Germinal center (tissue), 1 donor: ENCODE measurements at regions not wholly inside any gene's neighbourhood (a gene's known extent, or its start where the extent isn't known, plus 50 kb on each side); places are given as distances from the start of the nearest gene placed in this dataset.

ENCODE experiments used
- DNase-seq: peaks from one replicate; pipeline ENCODE4 v3.0.0; 2012; ENCODE audit warnings: mixed read lengths, low spot score

- DNase-seq: no peak
These were observed 121.0 kb upstream of the PRDM1 start for GRCh38 chr6:105964979-105965760.

GRCh38 chr6:105954148-105954547 is 132.0 kb upstream of the PRDM1 start:
- DNase-seq: no peak

- DNase-seq: no peak
These were observed 133.1 kb upstream of the PRDM1 start for GRCh38 chr6:105952772-105953690.

GRCh38 chr6:105952326-105952725 is 133.8 kb upstream of the PRDM1 start:
- DNase-seq: no peak

GRCh38 chr6:105951322-105951721 is 134.8 kb upstream of the PRDM1 start:
- DNase-seq: no peak

GRCh38 chr6:105949869-105950268 is 136.3 kb upstream of the PRDM1 start:
- no peak for DNase-seq

DNA sequence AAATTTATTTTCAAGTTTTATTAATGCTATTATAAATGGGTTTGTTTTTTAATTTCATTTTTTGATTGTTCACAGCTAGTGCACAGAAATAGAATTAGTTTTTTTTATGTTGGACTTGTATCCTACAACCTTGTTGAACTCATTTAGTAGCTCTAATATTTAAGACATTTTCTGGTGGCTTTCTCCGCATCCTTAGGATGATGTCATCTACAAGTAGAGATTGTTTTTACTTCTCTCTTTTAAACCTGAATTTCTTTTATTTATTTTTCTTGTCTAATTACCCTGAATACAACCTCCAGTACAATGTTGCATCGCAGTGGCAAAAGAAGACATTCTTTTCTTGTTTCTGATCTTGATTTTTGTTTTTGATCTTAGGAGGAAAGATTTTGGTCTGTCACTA is 142.6 kb upstream of the PRDM1 start:
- DNase-seq: no peak

GRCh38 chr6:105941621-105942412 is 144.3 kb upstream of the PRDM1 start:
- DNase-seq: no peak

DNA sequence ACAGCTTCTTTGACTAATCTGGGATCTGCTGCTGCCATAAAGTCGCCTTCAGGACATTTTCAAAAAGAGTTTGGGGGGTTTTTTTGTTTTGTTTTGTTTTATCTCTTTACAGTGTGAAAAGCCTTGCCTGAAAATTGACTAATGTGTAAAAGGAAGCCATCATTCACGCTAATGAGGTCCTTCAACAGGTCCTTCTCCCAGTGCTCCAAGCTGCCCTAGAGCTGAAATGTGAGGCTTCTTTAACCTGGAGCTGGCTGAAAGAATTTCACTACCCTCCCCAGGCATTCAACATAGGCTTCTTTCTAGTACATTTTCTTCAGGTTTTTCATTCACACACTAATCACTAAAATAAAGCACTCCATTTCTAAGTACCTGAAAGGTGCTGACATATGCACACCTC is 145.1 kb upstream of the PRDM1 start:
- no peak for DNase-seq

- DNase-seq: no peak
These were observed 149.2 kb upstream of the PRDM1 start for GRCh38 chr6:105936972-105937371.

DNA sequence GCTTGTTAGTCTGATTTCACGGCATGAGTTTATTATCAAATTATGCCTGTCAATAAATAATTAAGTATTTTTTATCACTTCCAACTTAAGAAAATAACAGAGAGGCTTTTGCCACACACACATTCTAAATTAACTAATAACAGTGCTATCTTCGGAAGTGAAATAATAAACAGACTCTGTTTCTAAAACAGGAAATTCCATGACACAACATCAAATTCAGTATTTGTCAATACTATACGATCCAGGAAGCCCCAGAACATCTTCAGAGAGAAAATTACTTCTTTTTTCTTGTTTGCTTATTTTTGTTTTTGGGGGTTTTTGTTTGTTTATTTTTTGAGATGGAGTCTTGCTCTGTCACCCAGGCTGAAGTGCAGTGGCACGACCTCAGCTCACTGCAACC is 150.7 kb upstream of the PRDM1 start:
- DNase-seq: no peak

GRCh38 chr6:105934708-105935107 is 151.4 kb upstream of the PRDM1 start:
- DNase-seq: no peak

DNA sequence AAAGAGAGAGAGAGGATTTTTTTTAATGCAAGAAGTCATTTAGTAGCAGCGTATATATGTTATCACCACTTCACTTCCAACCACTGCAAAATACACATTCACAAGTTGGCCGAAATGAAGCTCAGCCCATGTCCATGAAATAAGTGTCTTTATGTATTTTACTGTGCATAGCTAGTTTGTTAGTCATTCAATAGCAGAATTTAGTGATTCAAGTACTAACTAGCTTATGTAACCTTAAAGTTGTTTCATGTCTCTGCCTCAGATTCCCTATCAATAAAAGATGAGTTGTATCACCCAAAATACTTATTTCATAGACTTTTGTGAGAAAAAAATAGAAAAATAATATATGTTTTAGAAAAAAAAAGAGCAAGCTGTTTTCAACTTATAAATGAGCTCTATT is 153.7 kb upstream of the PRDM1 start:
- DNase-seq: no peak

DNA sequence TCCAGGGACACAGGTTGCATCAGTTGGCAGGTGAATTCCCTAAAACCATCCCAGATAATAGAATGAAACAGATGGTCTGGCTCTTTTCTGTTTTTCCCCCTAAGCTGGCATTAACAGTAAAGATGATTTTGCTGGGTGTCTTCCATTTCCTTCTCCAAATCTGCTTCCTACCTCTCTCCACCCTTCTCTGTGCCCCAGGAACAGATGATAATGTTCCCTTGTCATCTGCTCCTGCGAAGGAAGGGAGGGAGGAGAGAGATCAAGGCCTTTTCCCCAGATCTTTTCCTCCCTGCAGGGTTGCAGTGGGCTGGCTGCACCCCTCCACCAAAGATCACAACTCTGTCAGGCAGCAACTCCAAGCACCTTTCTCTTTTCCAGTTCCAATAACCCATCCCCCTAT is 156.5 kb upstream of the PRDM1 start:
- no peak for DNase-seq

GRCh38 chr6:105926318-105926717 is 159.8 kb upstream of the PRDM1 start:
- DNase-seq: no peak

DNA sequence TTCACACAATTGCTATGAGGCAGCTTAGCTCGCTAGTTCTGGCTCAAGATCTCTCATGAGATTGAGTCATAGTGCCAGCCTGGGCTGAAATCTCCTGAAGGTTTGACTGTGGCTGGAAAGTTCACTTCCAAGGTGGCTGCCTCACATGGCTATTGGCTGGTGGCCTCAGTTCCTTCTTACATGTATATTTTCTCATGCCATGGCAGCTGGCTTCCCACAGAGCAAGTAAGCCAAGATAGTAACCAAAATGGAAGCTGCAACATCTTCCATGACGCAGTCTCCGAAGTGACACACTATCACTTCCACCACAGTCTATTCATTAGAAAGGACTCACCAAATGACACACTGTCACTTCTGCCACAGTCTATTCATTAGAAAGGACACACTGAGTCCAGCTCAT is 160.4 kb upstream of the PRDM1 start:
- DNase-seq: no peak

GRCh38 chr6:105921781-105922180 is 164.4 kb upstream of the PRDM1 start:
- no peak for DNase-seq

GRCh38 chr6:105920071-105920470 is 166.1 kb upstream of the PRDM1 start:
- DNase-seq: no peak

DNA sequence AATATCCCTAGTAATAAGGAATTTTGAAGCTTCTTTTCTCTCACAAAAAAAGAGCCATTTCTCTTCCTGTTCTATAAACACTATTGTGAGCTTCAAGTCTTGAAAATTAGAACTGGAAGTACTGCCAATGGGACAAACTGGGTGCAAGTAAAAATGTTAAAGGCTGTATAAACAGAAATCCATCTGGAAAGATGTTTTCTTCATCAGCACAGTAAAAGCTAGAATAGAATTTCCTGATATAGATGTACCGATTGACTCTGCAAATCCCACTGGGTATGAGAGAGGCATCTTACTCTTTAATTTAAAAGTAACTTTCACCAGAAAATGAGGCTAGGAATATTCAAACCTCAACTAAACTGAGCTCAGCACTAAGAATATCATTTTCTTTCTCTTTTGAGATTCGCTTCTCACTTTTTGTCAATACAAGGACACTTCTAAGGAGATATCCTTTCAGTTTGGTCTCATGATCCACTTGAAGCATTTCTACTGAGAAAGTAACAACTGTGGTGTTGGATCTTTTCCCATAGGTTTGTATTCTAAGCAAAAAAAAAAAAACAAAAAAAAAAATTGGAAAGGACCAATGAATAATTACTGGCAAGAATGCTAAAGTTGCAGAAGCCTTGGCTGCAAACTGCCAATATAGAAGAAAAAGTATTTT is 169.0 kb upstream of the PRDM1 start:
- no peak for DNase-seq

DNA sequence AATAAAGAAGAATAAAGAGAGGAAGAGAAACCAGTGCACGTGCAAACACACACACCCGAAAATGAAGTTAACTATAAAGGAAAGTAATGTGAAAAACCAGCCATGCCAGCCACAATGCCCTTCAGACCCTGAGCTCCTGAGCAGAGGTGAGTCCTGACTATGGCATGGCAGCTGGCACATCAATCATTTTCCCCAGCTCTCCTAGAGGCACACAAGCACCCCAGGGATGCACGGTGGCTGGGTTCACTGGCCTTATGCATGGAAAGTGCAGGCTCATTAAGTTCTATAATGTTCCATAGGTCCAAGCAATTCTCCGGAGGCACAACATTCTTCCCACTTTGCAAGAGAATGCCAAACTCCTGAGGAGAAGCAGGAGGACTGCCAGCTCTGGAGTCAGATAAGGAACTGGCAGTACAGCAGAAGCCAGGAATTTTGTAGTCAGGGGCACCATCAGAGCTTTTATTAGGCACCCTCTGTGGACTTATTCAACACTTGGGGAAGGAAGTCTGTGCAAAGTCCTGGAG is 175.0 kb upstream of the PRDM1 start:
- DNase-seq: no peak

DNA sequence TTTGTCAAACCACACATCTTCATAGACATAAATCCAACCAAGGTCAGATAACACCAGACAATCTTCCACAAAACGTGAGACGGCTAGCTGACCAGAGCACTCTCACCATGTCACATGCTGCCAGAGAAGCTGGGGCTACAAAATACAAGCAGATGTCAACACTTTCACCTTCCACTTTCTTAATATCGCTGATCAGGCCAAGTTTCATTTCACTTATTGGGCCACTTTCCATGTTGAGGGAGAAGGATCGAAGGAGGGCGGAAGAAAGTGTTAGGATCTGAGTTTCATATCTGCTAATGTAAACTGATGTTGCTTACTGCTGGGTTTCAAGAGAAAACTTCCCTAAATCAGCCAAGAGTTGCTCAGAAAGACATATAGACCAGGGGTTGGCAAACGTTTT is 177.0 kb upstream of the PRDM1 start:
- no peak for DNase-seq

GRCh38 chr6:105907991-105908390 is 178.1 kb upstream of the PRDM1 start:
- no peak for DNase-seq
